ENCODE measurements at regions not wholly inside any gene's neighbourhood (a gene's known extent, or its start where the extent isn't known, plus 50 kb on each side); places are given as distances from the start of the nearest gene placed in this dataset.
"Not testable (repeated sequence)": the region's sequence is repeated elsewhere in the genome, so short reads cannot be mapped to it uniquely, and the experiment has no call there.

- DNase-seq: no peak
Measured at GRCh38 chr10:71087622-71088021, 124.7 kb upstream of the UNC5B start.

DNA sequence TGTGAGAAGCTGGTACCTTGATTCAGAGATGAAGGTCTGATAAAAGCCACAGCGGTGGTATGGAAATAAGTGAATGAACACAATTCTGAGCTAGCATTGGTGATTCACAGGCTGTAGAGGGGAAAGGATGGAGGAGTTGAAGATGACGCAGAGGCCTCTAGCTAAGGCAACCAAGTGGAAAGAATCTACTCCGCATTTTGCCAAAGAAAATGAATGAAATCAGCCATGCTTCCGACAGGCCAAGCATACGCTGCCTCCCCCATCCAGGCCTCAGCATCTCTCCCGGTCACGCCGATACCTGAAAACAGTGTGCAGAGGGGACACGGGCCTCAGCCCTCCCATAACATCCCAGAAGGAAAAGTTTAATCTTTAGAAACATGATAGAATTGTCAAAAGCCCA, 124.3 kb upstream of the UNC5B start:
- DNase-seq: no peak

- DNase-seq: not testable (repeated sequence)
Measured at GRCh38 chr10:71088578-71088977, 123.8 kb upstream of the UNC5B start.

GRCh38 chr10:71089162-71089561, 123.2 kb upstream of the UNC5B start:
- DNase-seq: no peak

DNA sequence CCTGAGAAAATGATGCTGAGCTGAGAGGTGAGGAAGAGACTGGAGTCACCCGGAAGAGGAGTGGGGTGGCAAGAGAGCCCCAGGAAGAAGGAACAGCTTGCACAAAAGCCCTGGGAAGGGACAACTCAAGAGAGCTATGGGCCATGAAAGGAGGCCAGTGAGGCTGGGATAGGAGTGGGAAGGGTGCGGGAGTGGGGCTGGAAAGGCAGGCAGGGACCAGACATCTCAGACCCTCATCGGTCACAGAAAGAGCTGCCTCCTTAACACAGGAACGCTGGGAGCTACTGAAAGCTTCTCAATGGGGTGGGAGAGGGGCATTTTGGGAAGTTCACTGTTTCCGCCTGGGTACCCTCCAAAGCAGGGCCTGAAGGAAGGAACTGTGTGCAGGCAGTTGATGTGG, 122.0 kb upstream of the UNC5B start:
- DNase-seq: no peak

DNA sequence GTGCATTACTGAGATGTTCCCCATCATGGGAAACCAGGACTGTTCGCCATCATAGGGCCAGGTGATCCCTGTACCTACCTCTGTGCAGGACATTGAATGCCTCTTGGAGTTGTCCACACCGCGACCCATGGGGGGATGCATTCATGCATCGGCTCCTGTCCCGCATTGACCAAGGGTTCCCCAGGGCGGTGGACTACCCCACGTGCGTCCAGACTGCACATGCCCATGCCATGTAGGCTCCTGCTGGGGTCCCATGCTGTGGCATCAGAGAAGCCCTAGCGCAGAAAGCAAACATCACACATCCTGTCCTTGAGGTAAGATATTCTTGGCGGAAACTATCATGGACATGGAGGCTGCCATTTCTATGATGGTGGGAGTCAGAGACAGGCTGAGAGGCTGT, 121.6 kb upstream of the UNC5B start:
- DNase-seq: no peak

DNA sequence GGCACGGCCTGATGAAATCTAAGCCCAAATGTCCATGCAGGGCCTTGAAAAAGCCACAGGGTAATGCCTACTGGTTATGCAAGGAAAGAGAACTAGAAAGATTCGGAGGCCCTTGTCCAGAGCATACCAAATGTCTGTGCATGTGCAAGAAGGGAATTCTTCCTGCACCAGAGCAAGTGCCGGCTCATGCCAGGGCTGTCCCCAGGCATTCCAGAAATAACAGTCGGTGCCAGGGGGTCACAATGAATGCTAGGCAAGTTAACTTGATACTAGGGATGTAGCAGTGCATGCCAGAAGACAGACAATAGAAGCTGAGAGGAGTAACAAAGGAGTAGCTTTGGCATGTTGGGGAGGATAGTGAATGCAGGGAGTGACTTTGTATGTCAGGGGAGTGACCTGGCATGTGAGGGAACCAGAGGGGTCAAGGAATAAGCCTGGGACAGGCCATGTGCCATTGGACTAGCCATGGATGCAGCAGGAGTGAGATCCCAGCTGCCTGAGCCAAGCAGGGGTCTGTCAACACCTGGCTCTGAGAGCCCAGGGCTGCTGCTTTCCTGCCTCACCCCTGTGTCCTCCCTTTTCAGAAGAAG, 119.5 kb upstream of the UNC5B start:
- DNase-seq: no peak

- DNase-seq: no peak
Measured at GRCh38 chr10:71093531-71093930, 118.8 kb upstream of the UNC5B start.

DNA sequence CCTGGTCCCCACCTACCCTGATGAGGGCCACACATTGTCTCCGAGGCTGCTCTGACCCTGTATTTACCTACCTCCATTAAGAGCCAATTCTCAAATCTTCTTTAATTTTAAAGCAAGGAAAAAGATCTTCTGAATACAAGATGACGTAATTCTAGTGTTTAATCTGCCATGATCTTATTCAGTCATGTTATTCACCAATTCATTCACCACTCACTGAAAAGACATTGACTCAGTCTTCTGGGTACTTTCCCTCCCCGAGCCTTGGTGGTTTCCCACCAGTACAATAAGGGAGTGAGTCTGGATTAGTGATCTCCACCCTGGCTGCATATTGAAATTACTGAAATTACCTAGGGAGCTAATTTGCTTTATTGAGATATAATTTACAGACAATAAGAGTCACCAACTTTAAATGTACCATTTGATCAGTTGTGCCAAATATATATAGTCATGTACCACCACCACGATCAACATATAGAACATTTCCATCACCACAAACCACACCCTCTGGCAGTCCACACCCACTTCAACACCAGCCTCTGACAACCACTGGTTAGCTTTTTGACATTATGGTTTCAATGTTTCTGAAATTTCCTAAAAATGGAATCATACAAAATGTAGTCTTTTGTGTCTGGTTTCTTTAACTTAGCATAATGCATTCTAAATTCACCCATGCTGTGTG, 117.5 kb upstream of the UNC5B start:
- no peak for DNase-seq

DNA sequence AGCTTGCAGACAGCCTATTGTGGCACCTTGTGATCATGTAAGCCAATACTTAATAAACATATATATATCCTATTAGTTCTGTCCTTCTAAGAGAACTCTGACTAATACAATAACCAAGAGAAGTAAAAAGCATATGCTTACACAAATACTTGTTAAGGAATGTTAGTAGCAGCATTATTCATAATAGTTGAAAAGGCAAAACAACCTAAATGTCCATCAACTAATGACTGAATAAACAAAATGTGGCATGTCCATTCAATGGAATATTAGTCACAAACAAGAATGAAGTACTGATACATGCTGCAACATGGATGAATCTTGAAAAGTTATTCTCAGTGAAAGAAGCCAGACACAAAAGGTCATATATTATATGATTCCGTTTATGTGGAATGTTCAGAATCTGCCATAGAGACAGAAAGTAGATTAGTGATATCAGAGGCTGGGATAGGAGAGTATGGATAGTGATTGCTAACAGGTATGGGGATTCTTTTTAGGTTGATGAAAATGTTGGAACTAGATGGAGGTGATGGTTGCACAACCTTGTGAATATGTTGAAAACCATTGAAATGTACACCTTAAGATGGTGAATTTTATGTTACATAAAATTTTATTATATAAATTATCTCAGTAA, 112.5 kb upstream of the UNC5B start:
- no peak for DNase-seq

- no peak for DNase-seq
Measured at GRCh38 chr10:71103961-71104360, 108.4 kb upstream of the UNC5B start.

DNA sequence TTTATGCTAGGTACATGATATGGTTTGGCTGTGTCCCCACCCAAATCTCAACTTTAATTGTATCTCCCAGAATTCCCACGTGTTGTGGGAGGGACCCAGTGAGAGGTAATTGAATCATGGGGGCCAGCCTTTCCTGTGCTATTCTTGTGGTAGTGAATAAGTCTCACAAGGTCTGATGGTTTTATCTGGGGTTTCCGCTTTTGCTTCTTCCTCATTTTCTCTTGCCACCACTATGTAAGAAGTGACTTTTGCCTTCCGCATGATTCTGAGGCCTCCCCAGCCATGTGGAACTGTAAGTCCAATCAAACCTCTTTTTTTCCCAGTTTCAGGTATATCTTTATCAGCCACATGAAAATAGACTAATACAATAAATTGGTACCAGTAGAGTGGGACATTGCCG, 106.2 kb upstream of the UNC5B start:
- DNase-seq: not testable (repeated sequence)

DNA sequence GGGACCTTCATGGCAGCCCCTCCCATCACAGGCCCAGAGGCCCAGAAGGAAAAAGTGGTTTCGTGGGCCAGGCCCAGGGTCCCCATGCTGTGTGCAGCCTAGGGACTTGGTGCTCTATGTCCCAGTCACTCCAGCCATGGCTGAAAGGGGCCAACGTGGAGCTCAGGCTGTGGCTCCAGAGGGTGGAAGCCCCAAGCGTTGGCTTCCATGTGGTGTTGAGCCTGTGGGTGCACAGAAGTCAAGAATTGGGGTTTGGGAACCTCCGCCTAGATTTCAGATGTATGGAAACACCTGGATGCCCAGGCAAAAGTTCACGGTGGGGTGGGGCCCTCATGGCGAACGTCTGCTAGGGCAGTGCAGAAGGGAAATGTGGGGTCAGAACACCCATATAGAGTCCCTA, 105.3 kb upstream of the UNC5B start:
- not testable (repeated sequence) for DNase-seq

- DNase-seq: not testable (repeated sequence)
Measured at GRCh38 chr10:71108042-71108441, 104.3 kb upstream of the UNC5B start.

DNA sequence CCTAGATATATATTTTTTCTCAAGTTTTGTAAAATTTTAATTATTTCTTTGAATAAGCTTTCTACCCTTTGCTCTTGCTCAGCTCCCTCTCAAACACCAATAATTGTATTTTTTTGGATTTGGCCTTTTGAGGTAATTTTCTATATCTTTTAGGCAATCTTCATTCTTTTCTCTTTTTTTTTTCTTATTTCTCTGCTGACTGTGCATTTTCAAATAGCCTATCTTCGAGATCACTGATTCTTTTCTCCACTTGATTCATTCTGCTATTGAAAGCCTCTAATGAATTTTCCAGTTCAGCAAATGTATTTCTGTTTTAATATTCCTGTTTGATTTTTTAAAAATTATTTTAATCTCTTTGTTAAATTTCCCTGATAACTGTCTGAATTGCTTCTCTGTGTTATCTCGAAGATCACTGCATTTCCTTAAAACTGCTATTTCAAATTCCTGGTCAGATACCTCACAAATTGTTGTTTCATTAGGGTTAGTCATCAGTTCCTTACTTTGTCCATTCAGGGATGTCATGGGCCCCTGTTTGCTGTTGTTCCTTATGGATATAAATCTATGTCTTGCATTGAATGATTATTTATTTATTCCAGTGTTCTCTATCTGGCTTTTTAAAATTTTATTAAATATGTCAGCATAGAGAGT, 100.1 kb upstream of the UNC5B start:
- DNase-seq: no peak

GRCh38 chr10:71116426-71116825, 95.9 kb upstream of the UNC5B start:
- DNase-seq: no peak

- not testable (repeated sequence) for DNase-seq
Measured at GRCh38 chr10:71117589-71117988, 94.8 kb upstream of the UNC5B start.

GRCh38 chr10:71123023-71123422, 89.3 kb upstream of the UNC5B start:
- DNase-seq: no peak

DNA sequence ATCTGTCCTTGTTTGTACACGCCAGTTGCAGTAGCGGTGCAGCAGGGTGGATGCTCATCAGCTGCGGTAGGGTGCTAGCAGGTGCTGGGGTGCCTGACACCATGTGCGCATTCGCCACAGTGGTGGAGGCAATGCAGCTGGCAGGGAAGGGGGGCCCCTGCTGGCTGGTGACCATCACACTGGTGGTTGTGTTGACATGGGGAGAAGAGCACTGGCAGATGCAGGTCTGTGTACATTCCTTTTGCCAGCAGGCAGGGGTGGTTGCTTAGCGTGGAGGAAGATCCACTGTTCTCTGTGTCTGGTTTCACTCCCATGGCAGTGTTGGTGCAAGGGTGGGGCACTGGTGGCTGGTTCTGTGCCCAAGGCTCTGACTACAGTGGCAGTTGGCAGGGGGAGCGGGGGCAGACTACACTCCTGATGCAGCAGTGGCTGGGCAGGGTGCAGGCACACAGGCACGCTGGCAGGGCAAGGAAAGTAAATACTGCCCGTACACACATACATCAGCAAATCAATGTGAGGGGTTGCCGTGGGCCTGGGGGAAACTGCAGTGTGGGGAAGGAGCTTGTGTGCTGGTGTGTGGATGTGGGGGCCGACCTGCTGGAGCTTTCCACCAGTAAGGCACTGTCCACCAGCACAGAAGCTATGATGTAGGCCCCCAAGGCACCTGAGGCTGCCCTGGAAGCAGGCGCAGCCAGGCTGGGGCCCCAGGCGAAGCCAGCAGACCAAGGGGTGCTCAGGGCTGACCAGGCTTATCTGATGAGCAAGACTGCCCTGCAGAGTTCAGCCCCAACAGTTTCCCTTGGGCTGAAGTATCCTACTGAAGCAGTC, 87.2 kb upstream of the UNC5B start:
- DNase-seq: no peak

GRCh38 chr10:71125749-71126107, 86.6 kb upstream of the UNC5B start:
- DNase-seq: no peak

GRCh38 chr10:71126432-71126831, 85.9 kb upstream of the UNC5B start:
- DNase-seq: no peak

DNA sequence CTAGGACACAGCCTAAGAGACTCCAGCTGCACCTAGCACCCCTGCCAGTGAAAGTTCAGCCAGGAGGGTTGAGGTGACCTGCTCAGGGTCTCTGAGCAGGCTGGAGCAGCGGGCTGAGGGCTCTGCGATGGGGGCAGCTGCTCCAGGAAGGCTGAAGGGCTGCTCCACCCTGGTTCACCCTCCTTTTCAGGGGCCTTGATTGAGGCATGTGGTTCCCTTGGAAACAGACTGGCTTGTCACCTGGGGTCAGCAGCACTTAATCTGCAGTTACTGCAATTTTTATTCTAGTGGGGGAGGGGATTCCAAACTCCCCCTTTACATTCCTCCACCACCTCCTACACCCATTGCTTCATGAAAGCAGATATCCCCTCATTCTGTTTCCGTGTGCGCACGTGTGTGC, 85.3 kb upstream of the UNC5B start:
- no peak for DNase-seq

- DNase-seq: no peak
Measured at GRCh38 chr10:71127773-71128172, 84.6 kb upstream of the UNC5B start.
